ENCODE measurements at regions not wholly inside any gene's neighbourhood (a gene's known extent, or its start where the extent isn't known, plus 50 kb on each side); places are given as distances from the start of the nearest gene placed in this dataset.

- TF ChIP-seq JUND (IDR thresholded peaks at IDR 0.05) (no peak), SP1 (IDR thresholded peaks at IDR 0.05) (no peak), RAD21 (IDR thresholded peaks at IDR 0.05) (no peak), YY1 (IDR thresholded peaks at IDR 0.05) (no peak), GABPA (IDR thresholded peaks at IDR 0.05 in 1 of 2, conservative IDR thresholded peaks at IDR 0.05 in 1 of 2) (no peak), EGR1 (IDR thresholded peaks at IDR 0.05; ENCODE audit: low read depth in 2 of 2) (no peak), ATF3 (IDR thresholded peaks at IDR 0.05) (no peak), TAF1 (conservative IDR thresholded peaks at IDR 0.05) (no peak)
- TF ChIP-seq, protein P1, sequence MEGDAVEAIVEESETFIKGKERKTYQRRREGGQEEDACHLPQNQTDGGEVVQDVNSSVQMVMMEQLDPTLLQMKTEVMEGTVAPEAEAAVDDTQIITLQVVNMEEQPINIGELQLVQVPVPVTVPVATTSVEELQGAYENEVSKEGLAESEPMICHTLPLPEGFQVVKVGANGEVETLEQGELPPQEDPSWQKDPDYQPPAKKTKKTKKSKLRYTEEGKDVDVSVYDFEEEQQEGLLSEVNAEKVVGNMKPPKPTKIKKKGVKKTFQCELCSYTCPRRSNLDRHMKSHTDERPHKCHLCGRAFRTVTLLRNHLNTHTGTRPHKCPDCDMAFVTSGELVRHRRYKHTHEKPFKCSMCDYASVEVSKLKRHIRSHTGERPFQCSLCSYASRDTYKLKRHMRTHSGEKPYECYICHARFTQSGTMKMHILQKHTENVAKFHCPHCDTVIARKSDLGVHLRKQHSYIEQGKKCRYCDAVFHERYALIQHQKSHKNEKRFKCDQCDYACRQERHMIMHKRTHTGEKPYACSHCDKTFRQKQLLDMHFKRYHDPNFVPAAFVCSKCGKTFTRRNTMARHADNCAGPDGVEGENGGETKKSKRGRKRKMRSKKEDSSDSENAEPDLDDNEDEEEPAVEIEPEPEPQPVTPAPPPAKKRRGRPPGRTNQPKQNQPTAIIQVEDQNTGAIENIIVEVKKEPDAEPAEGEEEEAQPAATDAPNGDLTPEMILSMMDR (IDR thresholded peaks at IDR 0.05; ENCODE audit: low read depth, low read length, missing input control): no peak
- TF ChIP-seq, protein P2, sequence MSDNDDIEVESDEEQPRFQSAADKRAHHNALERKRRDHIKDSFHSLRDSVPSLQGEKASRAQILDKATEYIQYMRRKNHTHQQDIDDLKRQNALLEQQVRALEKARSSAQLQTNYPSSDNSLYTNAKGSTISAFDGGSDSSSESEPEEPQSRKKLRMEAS (IDR thresholded peaks at IDR 0.05): no peak
- TF ChIP-seq, protein P3, sequence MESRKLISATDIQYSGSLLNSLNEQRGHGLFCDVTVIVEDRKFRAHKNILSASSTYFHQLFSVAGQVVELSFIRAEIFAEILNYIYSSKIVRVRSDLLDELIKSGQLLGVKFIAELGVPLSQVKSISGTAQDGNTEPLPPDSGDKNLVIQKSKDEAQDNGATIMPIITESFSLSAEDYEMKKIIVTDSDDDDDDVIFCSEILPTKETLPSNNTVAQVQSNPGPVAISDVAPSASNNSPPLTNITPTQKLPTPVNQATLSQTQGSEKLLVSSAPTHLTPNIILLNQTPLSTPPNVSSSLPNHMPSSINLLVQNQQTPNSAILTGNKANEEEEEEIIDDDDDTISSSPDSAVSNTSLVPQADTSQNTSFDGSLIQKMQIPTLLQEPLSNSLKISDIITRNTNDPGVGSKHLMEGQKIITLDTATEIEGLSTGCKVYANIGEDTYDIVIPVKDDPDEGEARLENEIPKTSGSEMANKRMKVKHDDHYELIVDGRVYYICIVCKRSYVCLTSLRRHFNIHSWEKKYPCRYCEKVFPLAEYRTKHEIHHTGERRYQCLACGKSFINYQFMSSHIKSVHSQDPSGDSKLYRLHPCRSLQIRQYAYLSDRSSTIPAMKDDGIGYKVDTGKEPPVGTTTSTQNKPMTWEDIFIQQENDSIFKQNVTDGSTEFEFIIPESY (IDR thresholded peaks at IDR 0.05): no peak
- TF ChIP-seq, protein P4, sequence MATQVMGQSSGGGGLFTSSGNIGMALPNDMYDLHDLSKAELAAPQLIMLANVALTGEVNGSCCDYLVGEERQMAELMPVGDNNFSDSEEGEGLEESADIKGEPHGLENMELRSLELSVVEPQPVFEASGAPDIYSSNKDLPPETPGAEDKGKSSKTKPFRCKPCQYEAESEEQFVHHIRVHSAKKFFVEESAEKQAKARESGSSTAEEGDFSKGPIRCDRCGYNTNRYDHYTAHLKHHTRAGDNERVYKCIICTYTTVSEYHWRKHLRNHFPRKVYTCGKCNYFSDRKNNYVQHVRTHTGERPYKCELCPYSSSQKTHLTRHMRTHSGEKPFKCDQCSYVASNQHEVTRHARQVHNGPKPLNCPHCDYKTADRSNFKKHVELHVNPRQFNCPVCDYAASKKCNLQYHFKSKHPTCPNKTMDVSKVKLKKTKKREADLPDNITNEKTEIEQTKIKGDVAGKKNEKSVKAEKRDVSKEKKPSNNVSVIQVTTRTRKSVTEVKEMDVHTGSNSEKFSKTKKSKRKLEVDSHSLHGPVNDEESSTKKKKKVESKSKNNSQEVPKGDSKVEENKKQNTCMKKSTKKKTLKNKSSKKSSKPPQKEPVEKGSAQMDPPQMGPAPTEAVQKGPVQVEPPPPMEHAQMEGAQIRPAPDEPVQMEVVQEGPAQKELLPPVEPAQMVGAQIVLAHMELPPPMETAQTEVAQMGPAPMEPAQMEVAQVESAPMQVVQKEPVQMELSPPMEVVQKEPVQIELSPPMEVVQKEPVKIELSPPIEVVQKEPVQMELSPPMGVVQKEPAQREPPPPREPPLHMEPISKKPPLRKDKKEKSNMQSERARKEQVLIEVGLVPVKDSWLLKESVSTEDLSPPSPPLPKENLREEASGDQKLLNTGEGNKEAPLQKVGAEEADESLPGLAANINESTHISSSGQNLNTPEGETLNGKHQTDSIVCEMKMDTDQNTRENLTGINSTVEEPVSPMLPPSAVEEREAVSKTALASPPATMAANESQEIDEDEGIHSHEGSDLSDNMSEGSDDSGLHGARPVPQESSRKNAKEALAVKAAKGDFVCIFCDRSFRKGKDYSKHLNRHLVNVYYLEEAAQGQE (IDR thresholded peaks at IDR 0.05): no peak
Observed at GRCh38 chr14:22462923-22463322, 126.1 kb downstream of the DAD1 start.

Measured in liver (tissue), 3 donors.